GM12878 (cell line): ENCODE measurements at regions not wholly inside any gene's neighbourhood (a gene's known extent, or its start where the extent isn't known, plus 50 kb on each side); places are given as distances from the start of the nearest gene placed in this dataset.

Experiments used
- ATAC-seq: fragments of 200-7000 bp; cut with Tn5 transposase; 3 replicates; pipeline ENCODE4 v1.9.1; 2020; ENCODE audit warnings: mild to moderate bottlenecking, moderate library complexity
- BruUV-seq: library from RNA; stranded (reverse); fragments of 400-500 nt; replicated peaks from 2 replicates; lab custom pipeline; 2021; lab: Mats Ljungman, UMichigan
- CTCF ChIA-PET: fragments of 300-600 bp; sonication (Branson Sonifier 250); formaldehyde crosslinking; extraction: SDS; loops from one replicate; lab custom pipeline; 2021; ENCODE audit warnings: inconsistent platforms; lab: Yijun Ruan, JAX
- POLR2A ChIA-PET: fragments of 350-600 bp; formaldehyde crosslinking; extraction: SDS; loops from one replicate; lab custom pipeline; 2021; ENCODE audit warnings: inconsistent platforms; lab: Charles Lee
- RAD21 ChIA-PET: fragments of 300-600 bp; sonication (Branson Sonifier 250); formaldehyde crosslinking; loops from one replicate; lab custom pipeline; 2023; ENCODE audit warnings: antibody characterized with exemption; ENCODE audit not compliant: unreplicated experiment; lab: Charles Lee
- SMC1A ChIA-PET: fragments of 300-600 bp; sonication (Branson Sonifier 250); formaldehyde crosslinking; loops from one replicate; lab custom pipeline; 2023; ENCODE audit not compliant: unreplicated experiment, uncharacterized antibody; lab: Charles Lee
- DNase-seq: peaks from one replicate; pipeline ENCODE4 v3.0.0-alpha.2; 2011; ENCODE audit warnings: low read depth, low spot score
- FAIRE-seq: peaks from 3 replicates; lab custom pipeline; 2011; peaks lifted over from hg19 to GRCh38; lab: Jason Lieb, UNC
- H2AFZ ChIP-seq: 2 replicates; pipeline ENCODE4 v1.6.0; 2011; ENCODE audit warnings: low read depth, low read length, control low read depth; ENCODE audit not compliant: control insufficient read depth
- H3K27ac ChIP-seq: 2 replicates; pipeline ENCODE4 v1.5.1; 2011; ENCODE audit warnings: control low read depth; ENCODE audit not compliant: control insufficient read depth, insufficient read depth
- H3K27me3 ChIP-seq, 2 experiments: replicated peaks in 1 of 2; 2 replicates each; pipeline versions ENCODE4 v1.6.0 to v1.6.1; 2011; ENCODE audit warnings: low read length in 1 of 2; ENCODE audit not compliant: control insufficient read depth in 2 of 2, insufficient read depth in 2 of 2
- H3K36me3 ChIP-seq, 2 experiments: 2 replicates each; pipeline ENCODE4 v1.5.1; 2011; ENCODE audit warnings: low read length in 1 of 2; ENCODE audit not compliant: control insufficient read depth in 2 of 2, insufficient read depth in 2 of 2
- H3K4me1 ChIP-seq: 2 replicates; pipeline ENCODE4 v1.6.1; 2011; ENCODE audit warnings: mild to moderate bottlenecking, low read length, moderate library complexity, mixed read lengths; ENCODE audit not compliant: control insufficient read depth, insufficient read depth
- H3K4me2 ChIP-seq: 2 replicates; pipeline ENCODE4 v1.6.0; 2011; ENCODE audit warnings: control low read depth; ENCODE audit not compliant: control insufficient read depth, insufficient read depth
- H3K4me3 ChIP-seq: fragments of 200-600 bp; sonication (generic); 2 replicates; pipeline ENCODE4 v1.5.1; 2016
- H3K79me2 ChIP-seq: 2 replicates; pipeline ENCODE4 v1.6.0; 2011; ENCODE audit warnings: low read length; ENCODE audit not compliant: control insufficient read depth, insufficient read depth
- H3K9ac ChIP-seq: 2 replicates; pipeline ENCODE4 v1.8.0; 2011; ENCODE audit warnings: low read length, control low read depth, mixed read lengths; ENCODE audit not compliant: control insufficient read depth, insufficient read depth
- H3K9me3 ChIP-seq: replicated peaks from 3 replicates; pipeline ENCODE4 v1.5.1; 2011; ENCODE audit warnings: mild to moderate bottlenecking, low read length; ENCODE audit not compliant: control insufficient read depth, insufficient read depth
- H4K20me1 ChIP-seq: 2 replicates; pipeline ENCODE4 v1.6.0; 2011; ENCODE audit not compliant: control insufficient read depth, insufficient read depth
- BCL11A ChIP-seq: IDR thresholded peaks from 2 replicates; pipeline ENCODE4 v1.6.1; 2011; ENCODE audit warnings: low read depth, low read length
- CEBPB ChIP-seq, 2 experiments: fragments of 150-350 bp in 1 of 2; IDR thresholded peaks; 2 replicates each; pipeline ENCODE4 v1.6.1; 2012 to 2014; ENCODE audit warnings: low read depth in 2 of 2, low read length in 2 of 2, borderline replicate concordance in 1 of 2, inconsistent platforms in 1 of 2
- ETV6 ChIP-seq, 2 experiments: fragments of 450-650 bp in 1 of 2; IDR thresholded peaks in 1 of 2; conservative IDR thresholded peaks in 1 of 2; 2 replicates each; pipeline ENCODE4 v1.6.1; 2014; ENCODE audit warnings: antibody characterized with exemption in 1 of 2, borderline replicate concordance in 1 of 2, low read depth in 1 of 2, mild to moderate bottlenecking in 1 of 2, moderate library complexity in 1 of 2
- EZH2 ChIP-seq: IDR thresholded peaks from 2 replicates; pipeline ENCODE4 v1.6.1; 2012; ENCODE audit warnings: low read depth, mild to moderate bottlenecking, control low read depth, inconsistent platforms, low read length, borderline replicate concordance; ENCODE audit not compliant: control insufficient read depth
- HCFC1 ChIP-seq: fragments of 150-350 bp; IDR thresholded peaks from 2 replicates; pipeline ENCODE4 v1.6.1; 2014; ENCODE audit warnings: low read length
- IRF4 ChIP-seq: IDR thresholded peaks from 2 replicates; pipeline ENCODE4 v1.6.1; 2011; ENCODE audit warnings: low read depth, low read length
- KDM1A ChIP-seq: fragments of 200-600 bp; sonication (generic); IDR thresholded peaks from 2 replicates; pipeline ENCODE4 v1.6.1; 2016; ENCODE audit warnings: borderline replicate concordance
- LARP7 ChIP-seq: fragments of 450-650 bp; IDR thresholded peaks from 2 replicates; pipeline ENCODE4 v1.6.1; 2017; ENCODE audit warnings: mild to moderate bottlenecking
- MXI1 ChIP-seq: fragments of 150-350 bp; IDR thresholded peaks from 2 replicates; pipeline ENCODE4 v1.6.1; 2011; ENCODE audit warnings: low read depth, mild to moderate bottlenecking, inconsistent platforms, low read length, improper control_type of control experiment
- PML ChIP-seq: IDR thresholded peaks from 2 replicates; pipeline ENCODE4 v1.6.1; 2012; ENCODE audit warnings: low read length, inconsistent platforms
- SMAD1 ChIP-seq: fragments of 450-650 bp; IDR thresholded peaks from 2 replicates; pipeline ENCODE4 v1.6.1; 2018; ENCODE audit warnings: mild to moderate bottlenecking, low read depth; ENCODE audit not compliant: partially characterized antibody
- TARDBP ChIP-seq: IDR thresholded peaks from 2 replicates; pipeline ENCODE4 v1.6.1; 2016; ENCODE audit warnings: borderline replicate concordance
- TCF3 ChIP-seq: IDR thresholded peaks from 2 replicates; pipeline ENCODE4 v1.6.1; 2012; ENCODE audit warnings: low read depth, mild to moderate bottlenecking, low read length, borderline replicate concordance; ENCODE audit not compliant: insufficient read depth
- ZNF207 ChIP-seq: fragments of 450-650 bp; IDR thresholded peaks from 2 replicates; pipeline ENCODE4 v1.6.1; 2014; ENCODE audit warnings: antibody characterized with exemption, mild to moderate bottlenecking, borderline replicate concordance
- WGBS: methylation state at CpG from one replicate; pipeline ENCODE4 v1.1.6; 2016; ENCODE audit warnings: low lambda C conversion rate; ENCODE audit not compliant: insufficient replicate concordance, insufficient coverage; ENCODE audit errors: missing lambda C conversion rate; 5-methylcytosine and 5-hydroxymethylcytosine counted together
- in situ Hi-C: fragments of 300-500 bp; cut with MboI; formaldehyde crosslinking; loops from 9 replicates; pipeline ENCODE4 v1.14.3; 2018; ENCODE audit warnings: mixed read lengths
- intact Hi-C: fragments of 100-400 bp; cut with micrococcal nuclease; formaldehyde crosslinking; loops from one replicate; pipeline ENCODE4 v1.14.2; 2022; ENCODE audit not compliant: unreplicated experiment
- TF ChIP-seq, protein P1 (sequence below): IDR thresholded peaks from 2 replicates; pipeline ENCODE4 v1.6.1; 2011; ENCODE audit warnings: low read depth, mild to moderate bottlenecking, low read length, moderate library complexity, borderline replicate concordance; ENCODE audit errors: extremely low read depth

DNA sequence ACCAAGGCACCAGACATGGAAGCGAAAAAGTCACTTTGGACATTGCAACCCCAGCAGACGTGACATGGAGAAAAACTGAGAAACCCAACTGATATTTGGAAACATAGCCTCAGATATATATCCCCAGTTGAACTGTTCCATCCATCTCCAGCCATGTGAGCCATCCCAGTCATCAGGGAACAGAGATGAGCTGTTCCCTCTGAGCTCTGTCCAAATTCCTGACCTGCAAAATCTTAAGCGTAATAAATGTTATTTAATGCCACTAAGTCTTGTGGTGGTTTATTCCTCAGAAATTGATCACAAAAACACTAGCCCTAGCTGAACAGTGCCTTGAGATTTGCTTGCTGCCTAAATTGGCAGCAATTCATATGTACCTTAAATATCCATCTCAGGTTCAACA lies 182.8 kb downstream of the NRP2 start:
- FAIRE-seq = no peak
- H3K79me2 ChIP-seq = no peaks in the 10 kb centered on the region
- ChIA-PET RAD21 (no interaction called here), POLR2A (interaction anchor here (0.7 kb wide), 1 partner anchor 12 kb away, joined by 3 read pairs; no protein-coding TSS in a partner anchor), SMC1A (no interaction called here), CTCF (no interaction called here)
- no peaks in the 10 kb centered on the region for H3K27me3 ChIP-seq
- 47% methylated on average over 3 of the region's 3 CpGs for WGBS
- H4K20me1 ChIP-seq = no peaks in the 10 kb centered on the region
- no peak overlapping the region for H2AFZ ChIP-seq
- no peaks in the 10 kb centered on the region for H3K9me3 ChIP-seq
- H3K27ac ChIP-seq = no peak overlapping the region
- H3K9ac ChIP-seq = no peak overlapping the region
- no peaks in the 10 kb centered on the region for H3K4me1 ChIP-seq
- no peak for DNase-seq
- TF ChIP-seq TARDBP (no peak), KDM1A (no peak), MXI1 (no peak), PML (no peak), SMAD1 (no peak), LARP7 (no peak), TCF3 (no peak), EZH2 (no peak), CEBPB (IDR thresholded peaks at IDR 0.05; ENCODE audit: borderline replicate concordance in 1 of 2, low read depth in 2 of 2, low read length in 2 of 2) (no peak), IRF4 (no peak), BCL11A (no peak), ETV6 (conservative IDR thresholded peaks at IDR 0.05 in 1 of 2, IDR thresholded peaks at IDR 0.05 in 1 of 2; ENCODE audit: borderline replicate concordance in 1 of 2, low read depth in 1 of 2) (no peak), HCFC1 (no peak), ZNF207 (no peak)
- TF ChIP-seq, protein P1, sequence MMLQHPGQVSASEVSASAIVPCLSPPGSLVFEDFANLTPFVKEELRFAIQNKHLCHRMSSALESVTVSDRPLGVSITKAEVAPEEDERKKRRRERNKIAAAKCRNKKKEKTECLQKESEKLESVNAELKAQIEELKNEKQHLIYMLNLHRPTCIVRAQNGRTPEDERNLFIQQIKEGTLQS = no peak
- intact Hi-C loops = no loop called here
- BruUV-seq = no TSS peak
- no peaks in the 10 kb centered on the region for H3K36me3 ChIP-seq
- in situ Hi-C loops = no loop called here
- no peak overlapping the region for H3K4me3 ChIP-seq
- no peak for ATAC-seq
- H3K4me2 ChIP-seq = no peak overlapping the region
